Gastroesophageal sphincter (tissue), 4 donors: ENCODE measurements at regions not wholly inside any gene's neighbourhood (a gene's known extent, or its start where the extent isn't known, plus 50 kb on each side); places are given as distances from the start of the nearest gene placed in this dataset.

Source experiments
- ATAC-seq: fragments of 150-250 bp; one replicate; pipeline ENCODE4 v1.9.1; 2016; ENCODE audit warnings: mild to moderate bottlenecking, moderate library complexity
- H3K27ac ChIP-seq, 4 donors: fragments of 200-600 bp; sonication (generic) in 3 of 4; 1 replicate in 3 of 4; 2 replicates in 1 of 4; pipeline ENCODE4 v1.5.1; 2016 to 2019
- H3K27me3 ChIP-seq: fragments of 200-600 bp; sonication (generic); one replicate; pipeline ENCODE4 v1.5.1; 2019
- H3K36me3 ChIP-seq, 2 donors: fragments of 200-600 bp; sonication (generic); one replicate each; pipeline ENCODE4 v1.5.1; 2019; ENCODE audit warnings: control low read depth in 1 of 2
- H3K4me1 ChIP-seq, 3 donors: fragments of 200-600 bp; sonication (generic); 1 replicate in 2 of 3; 2 replicates in 1 of 3; pipeline ENCODE4 v1.5.1; 2016 to 2019; ENCODE audit warnings: control low read depth in 2 of 3
- H3K4me3 ChIP-seq, 2 donors: fragments of 200-600 bp; sonication (generic); one replicate each; pipeline ENCODE4 v1.5.1; 2019; ENCODE audit warnings: mild to moderate bottlenecking in 1 of 2, moderate library complexity in 1 of 2
- H3K9me3 ChIP-seq, 3 donors: fragments of 200-600 bp; sonication (generic); one replicate each; pipeline ENCODE4 v1.5.1; 2017 to 2019; ENCODE audit warnings: control low read depth in 2 of 3
- EP300 ChIP-seq: sonication (generic); formaldehyde crosslinking; IDR thresholded peaks from one replicate; pipeline ENCODE4 v1.6.1; 2017; ENCODE audit warnings: antibody characterized with exemption, mild to moderate bottlenecking
- POLR2A ChIP-seq, 2 donors: fragments of 450-650 bp; IDR thresholded peaks; one replicate each; pipeline ENCODE4 v1.6.1; 2017; ENCODE audit warnings: antibody characterized with exemption in 2 of 2, mild to moderate bottlenecking in 2 of 2, moderate library complexity in 1 of 2
- POLR2AphosphoS5 ChIP-seq: sonication (generic); formaldehyde crosslinking; IDR thresholded peaks from one replicate; pipeline ENCODE4 v1.6.1; 2017; ENCODE audit warnings: antibody characterized with exemption
- WGBS, 2 donors: methylation state at CpG; one replicate each; pipeline ENCODE4 v1.1.5; 2018; ENCODE audit warnings: low coverage in 1 of 2; 5-methylcytosine and 5-hydroxymethylcytosine counted together
- TF ChIP-seq, protein P1 (sequence below), 4 experiments: fragments of 200-600 bp in 2 of 4; fragments of 450-650 bp in 2 of 4; sonication (generic) in 1 of 4; IDR thresholded peaks; one replicate each; pipeline ENCODE4 v1.5.1; 2017 to 2019; ENCODE audit warnings: antibody characterized with exemption in 4 of 4, mild to moderate bottlenecking in 2 of 4, moderate library complexity in 2 of 4

DNA sequence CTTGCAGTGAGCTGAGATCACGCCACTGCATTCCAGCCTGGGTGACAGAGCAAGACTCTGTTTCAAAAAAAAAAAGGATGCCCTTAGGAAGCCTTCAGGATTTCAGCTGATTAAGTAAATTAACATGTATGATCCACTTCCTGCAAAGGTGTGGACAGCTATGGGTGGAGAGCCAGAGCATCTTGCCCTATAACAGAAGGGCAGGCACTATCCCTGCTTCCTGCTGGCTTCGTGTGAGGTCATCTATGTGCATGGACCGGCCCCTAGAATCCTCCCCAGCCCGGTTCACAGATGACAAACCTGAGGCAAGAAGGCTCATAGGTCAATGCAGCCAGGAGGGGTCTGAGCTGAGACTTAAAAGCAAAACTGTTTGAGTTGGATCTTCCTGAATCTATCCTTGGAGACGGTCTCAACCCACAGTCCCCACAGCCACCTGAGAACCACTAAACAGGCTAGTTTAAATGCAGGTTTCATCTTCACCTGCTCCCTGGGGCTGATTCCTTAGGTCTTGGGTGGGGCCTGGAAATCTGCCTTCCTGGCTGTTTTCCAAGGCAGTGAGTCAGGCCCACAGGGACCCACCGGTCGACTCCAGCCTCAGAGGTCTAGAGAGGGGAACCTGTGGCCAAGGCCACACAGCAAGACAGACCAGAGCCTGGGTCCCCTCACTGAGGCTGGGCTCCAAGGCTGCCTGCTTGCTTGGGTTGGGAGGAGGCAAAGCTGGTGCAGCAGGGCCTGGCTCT, 55.2 kb upstream of the MPEG1 start:
- Histone ChIP-seq H3K9me3 (no peaks in the 10 kb centered on the region), H3K27me3 (no peaks in the 10 kb centered on the region), H3K4me3 (no peak overlapping the region), H3K27ac (no peak overlapping the region), H3K4me1 (no peaks in the 10 kb centered on the region), H3K36me3 (no peaks in the 10 kb centered on the region)
- WGBS, 2 donors = 86 to 100% methylated on average over 1 to 2 of the region's 7 CpGs
- TF ChIP-seq EP300 (no peak), POLR2AphosphoS5 (no peak)
- ATAC-seq = no peak

- 63% methylated on average over 2 of the region's 4 CpGs; no CpG with 5 or more reads in 1 of the 2 donors for WGBS, 2 donors
- H3K36me3 ChIP-seq = no peaks in the 10 kb centered on the region
- H3K4me1 ChIP-seq = no peaks in the 10 kb centered on the region
- H3K27me3 ChIP-seq = no peaks in the 10 kb centered on the region
- no peak overlapping the region for H3K27ac ChIP-seq
- no peak overlapping the region for H3K4me3 ChIP-seq
- no peaks in the 10 kb centered on the region for H3K9me3 ChIP-seq
- ATAC-seq = no peak
- TF ChIP-seq POLR2AphosphoS5 = no peak
- TF ChIP-seq, protein P1, sequence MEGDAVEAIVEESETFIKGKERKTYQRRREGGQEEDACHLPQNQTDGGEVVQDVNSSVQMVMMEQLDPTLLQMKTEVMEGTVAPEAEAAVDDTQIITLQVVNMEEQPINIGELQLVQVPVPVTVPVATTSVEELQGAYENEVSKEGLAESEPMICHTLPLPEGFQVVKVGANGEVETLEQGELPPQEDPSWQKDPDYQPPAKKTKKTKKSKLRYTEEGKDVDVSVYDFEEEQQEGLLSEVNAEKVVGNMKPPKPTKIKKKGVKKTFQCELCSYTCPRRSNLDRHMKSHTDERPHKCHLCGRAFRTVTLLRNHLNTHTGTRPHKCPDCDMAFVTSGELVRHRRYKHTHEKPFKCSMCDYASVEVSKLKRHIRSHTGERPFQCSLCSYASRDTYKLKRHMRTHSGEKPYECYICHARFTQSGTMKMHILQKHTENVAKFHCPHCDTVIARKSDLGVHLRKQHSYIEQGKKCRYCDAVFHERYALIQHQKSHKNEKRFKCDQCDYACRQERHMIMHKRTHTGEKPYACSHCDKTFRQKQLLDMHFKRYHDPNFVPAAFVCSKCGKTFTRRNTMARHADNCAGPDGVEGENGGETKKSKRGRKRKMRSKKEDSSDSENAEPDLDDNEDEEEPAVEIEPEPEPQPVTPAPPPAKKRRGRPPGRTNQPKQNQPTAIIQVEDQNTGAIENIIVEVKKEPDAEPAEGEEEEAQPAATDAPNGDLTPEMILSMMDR (IDR thresholded peaks at IDR 0.05) = no peak
- TF ChIP-seq EP300 = no peak
- no peak for TF ChIP-seq POLR2A (IDR thresholded peaks at IDR 0.05)
Observed at GRCh38 chr11:59267196-59267595, 54.5 kb upstream of the MPEG1 start.

- Histone ChIP-seq H3K27me3 (no peaks in the 10 kb centered on the region), H3K4me3 (no peak overlapping the region), H3K36me3 (no peaks in the 10 kb centered on the region), H3K4me1 (no peaks in the 10 kb centered on the region), H3K9me3 (no peaks in the 10 kb centered on the region), H3K27ac (no peak overlapping the region)
- TF ChIP-seq POLR2A (IDR thresholded peaks at IDR 0.05) (no peak), EP300 (no peak), POLR2AphosphoS5 (no peak)
- TF ChIP-seq, protein P1 (IDR thresholded peaks at IDR 0.05) = no peak
- 31% methylated on average over 2 of the region's 4 CpGs; no CpG with 5 or more reads in 1 of the 2 donors for WGBS, 2 donors
- no peak for ATAC-seq
Observed at GRCh38 chr11:59266491-59266890, 53.8 kb upstream of the MPEG1 start.

GRCh38 chr11:59265735-59266134, 53.0 kb upstream of the MPEG1 start:
- no peaks in the 10 kb centered on the region for H3K9me3 ChIP-seq
- H3K4me1 ChIP-seq = no peaks in the 10 kb centered on the region
- H3K4me3 ChIP-seq = no peak overlapping the region
- ATAC-seq = no peak
- no peak overlapping the region for H3K27ac ChIP-seq
- no peaks in the 10 kb centered on the region for H3K36me3 ChIP-seq
- TF ChIP-seq POLR2AphosphoS5 (no peak), EP300 (no peak), POLR2A (IDR thresholded peaks at IDR 0.05) (no peak)
- TF ChIP-seq, protein P1 (IDR thresholded peaks at IDR 0.05) = no peak
- H3K27me3 ChIP-seq = no peaks in the 10 kb centered on the region
- no CpG with 5 or more reads among the region's 1 CpG for WGBS, 2 donors

DNA sequence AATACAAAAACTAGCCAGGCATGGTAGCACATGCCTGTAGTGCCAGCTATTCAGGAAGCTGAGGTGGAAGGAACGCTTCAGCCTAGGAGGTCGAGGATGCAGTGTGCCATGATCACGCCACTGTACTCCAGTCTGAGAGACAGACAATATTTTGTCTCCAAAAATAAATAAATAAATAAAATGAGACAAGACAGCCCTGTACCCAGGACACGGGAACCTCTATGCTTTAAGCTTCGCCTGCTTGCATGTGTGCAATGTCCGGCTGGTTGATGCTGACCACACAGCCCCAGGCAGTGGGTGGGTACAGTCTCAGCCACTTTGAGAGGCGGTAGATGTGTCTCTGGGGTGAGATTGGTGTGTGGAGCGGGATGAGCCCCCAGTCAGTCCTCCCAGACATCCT, 52.0 kb upstream of the MPEG1 start:
- no peaks in the 10 kb centered on the region for H3K36me3 ChIP-seq
- 72 to 81% methylated on average over 8 of the region's 8 CpGs for WGBS, 2 donors
- TF ChIP-seq POLR2A (IDR thresholded peaks at IDR 0.05) (no peak), POLR2AphosphoS5 (no peak), EP300 (no peak)
- TF ChIP-seq, protein P1 (IDR thresholded peaks at IDR 0.05) = no peak
- no peak overlapping the region for H3K4me3 ChIP-seq
- H3K27me3 ChIP-seq = no peaks in the 10 kb centered on the region
- no peak for ATAC-seq
- no peak overlapping the region for H3K27ac ChIP-seq
- H3K9me3 ChIP-seq = no peaks in the 10 kb centered on the region
- H3K4me1 ChIP-seq = no peaks in the 10 kb centered on the region
